ENCODE measurements at regions not wholly inside any gene's neighbourhood (a gene's known extent, or its start where the extent isn't known, plus 50 kb on each side); places are given as distances from the start of the nearest gene placed in this dataset.

DNA sequence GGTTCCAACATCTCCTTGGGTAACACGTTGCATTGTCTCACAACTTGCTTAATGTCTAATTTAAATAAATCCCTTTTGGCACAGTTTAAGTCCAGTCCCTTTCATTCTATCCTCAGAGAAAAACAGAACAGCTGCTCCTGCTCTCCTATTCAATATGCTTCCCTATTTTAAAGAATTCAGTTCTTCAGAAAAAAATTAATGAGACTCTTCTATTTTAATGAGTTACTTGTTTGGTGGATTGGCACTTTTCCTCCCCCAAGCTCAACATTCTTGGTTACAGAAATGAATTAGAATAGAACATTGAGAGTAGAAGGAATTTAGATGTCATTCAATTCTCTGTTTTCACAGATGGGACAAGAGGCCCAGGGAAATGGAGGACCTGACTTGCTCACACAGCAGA is 116.9 kb upstream of the ATP8B1 start:
- no peak for DNase-seq (ENCODE audit: low read depth)
- no peak overlapping the region for H3K4me3 ChIP-seq (ENCODE audit: low read length)
- TF ChIP-seq CTCF (conservative IDR thresholded peaks at IDR 0.05; ENCODE audit: low read length): no peak

DNA sequence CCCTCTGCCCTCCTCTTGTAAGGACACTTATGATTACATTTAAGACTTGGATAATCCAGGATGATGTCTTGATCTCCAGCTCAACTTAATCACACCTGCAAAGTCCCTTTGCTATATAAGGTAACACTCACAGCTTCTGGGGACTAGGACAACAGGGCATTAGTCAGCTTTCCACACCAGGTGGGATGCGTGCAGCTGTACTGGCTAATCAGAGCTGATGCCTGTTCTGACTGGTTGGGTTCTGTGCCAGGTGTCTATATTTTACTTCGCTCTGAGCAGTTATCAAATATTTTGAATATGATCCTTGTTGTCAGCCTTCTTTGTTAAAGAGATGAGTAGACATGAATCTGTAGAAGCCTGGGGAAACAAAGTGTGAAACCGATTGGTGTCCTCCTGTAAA is 115.5 kb upstream of the ATP8B1 start:
- no peak for TF ChIP-seq CTCF (conservative IDR thresholded peaks at IDR 0.05; ENCODE audit: low read length)
- H3K4me3 ChIP-seq (ENCODE audit: low read length): no peak overlapping the region
- DNase-seq (ENCODE audit: low read depth): no peak

GRCh38 chr18:57916684-57917083 is 113.6 kb upstream of the ATP8B1 start:
- no peak for TF ChIP-seq CTCF (conservative IDR thresholded peaks at IDR 0.05; ENCODE audit: low read length)
- H3K4me3 ChIP-seq (ENCODE audit: low read length): no peak overlapping the region
- DNase-seq (ENCODE audit: low read depth): no peak

DNA sequence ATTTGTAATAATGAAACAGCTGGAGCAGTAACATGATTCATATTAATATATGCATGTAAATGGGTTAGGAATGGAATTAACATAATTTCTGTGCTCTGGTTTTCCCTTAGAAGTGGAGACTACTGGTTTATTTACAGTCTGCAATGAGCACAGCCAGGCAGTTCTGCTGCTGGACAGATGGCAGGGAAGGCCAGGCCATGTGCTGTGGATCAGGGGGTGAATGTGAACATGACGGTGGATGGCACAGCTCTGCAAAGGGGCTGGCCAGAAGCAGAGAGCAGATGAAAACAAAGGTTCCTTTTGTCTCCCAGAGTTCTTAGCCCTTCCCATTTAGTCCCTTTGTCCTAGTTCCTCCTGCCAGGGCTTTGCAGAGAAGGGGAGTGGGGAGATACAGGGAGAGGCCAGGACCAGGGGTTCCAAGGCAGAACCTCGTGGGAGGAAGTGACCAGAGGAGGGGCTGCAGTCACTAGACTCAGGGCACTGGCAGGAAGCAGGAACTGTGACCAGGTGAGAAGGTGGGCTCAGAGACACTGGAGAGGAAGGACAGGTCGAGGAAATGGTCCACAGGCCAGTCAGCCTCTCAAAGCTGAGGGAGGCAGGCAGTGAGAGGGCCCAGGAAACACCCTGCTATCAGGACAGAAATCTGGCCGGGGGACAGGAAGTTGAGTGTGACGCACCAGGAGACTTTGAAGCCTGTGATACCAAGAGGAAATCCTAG is 112.9 kb upstream of the ATP8B1 start:
- H3K4me3 ChIP-seq (ENCODE audit: low read length): no peak overlapping the region
- no peak for DNase-seq (ENCODE audit: low read depth)
- TF ChIP-seq CTCF (conservative IDR thresholded peaks at IDR 0.05; ENCODE audit: low read length): no peak

GRCh38 chr18:57915248-57915647 is 112.1 kb upstream of the ATP8B1 start:
- TF ChIP-seq CTCF (conservative IDR thresholded peaks at IDR 0.05; ENCODE audit: low read length): no peak
- no peak for DNase-seq (ENCODE audit: low read depth)
- no peak overlapping the region for H3K4me3 ChIP-seq (ENCODE audit: low read length)

- TF ChIP-seq CTCF (conservative IDR thresholded peaks at IDR 0.05; ENCODE audit: low read length): no peak
- no peak for DNase-seq (ENCODE audit: low read depth)
- no peak overlapping the region for H3K4me3 ChIP-seq (ENCODE audit: low read length)
Measured at GRCh38 chr18:57913686-57914085, 110.6 kb upstream of the ATP8B1 start.

- no peak for DNase-seq (ENCODE audit: low read depth)
- 0 out of 2 replicates have a peak, but pooled peaks have one; percentile 17 for TF ChIP-seq CTCF (conservative IDR thresholded peaks at IDR 0.05; ENCODE audit: low read length)
- no peak overlapping the region for H3K4me3 ChIP-seq (ENCODE audit: low read length)
Measured at GRCh38 chr18:57910817-57911216, 107.7 kb upstream of the ATP8B1 start.
